ENCODE measurements at regions not wholly inside any gene's neighbourhood (a gene's known extent, or its start where the extent isn't known, plus 50 kb on each side); places are given as distances from the start of the nearest gene placed in this dataset.

- TF ChIP-seq CTCF (IDR thresholded peaks at IDR 0.05; ENCODE audit: poor library complexity, severe bottlenecking), result no peak
- no peak for TF ChIP-seq REST (IDR thresholded peaks at IDR 0.05; ENCODE audit: borderline replicate concordance)
- TF ChIP-seq POLR2AphosphoS5 (IDR thresholded peaks at IDR 0.05), result no peak
- TF ChIP-seq EZH2 (IDR thresholded peaks at IDR 0.05; ENCODE audit: borderline replicate concordance, insufficient read depth, low read length, poor library complexity, severe bottlenecking), result no peak
- no peak for TF ChIP-seq TAF1 (IDR thresholded peaks at IDR 0.05; ENCODE audit: low read depth)
- TF ChIP-seq MXI1 (conservative IDR thresholded peaks at IDR 0.05; ENCODE audit: poor library complexity, severe bottlenecking), result no peak
These were observed 182.7 kb upstream of the SEMA6A start for GRCh38 chr5:116757326-116757725.
